H9 (cell line): ENCODE measurements at regions not wholly inside any gene's neighbourhood (a gene's known extent, or its start where the extent isn't known, plus 50 kb on each side); places are given as distances from the start of the nearest gene placed in this dataset.

Experiments
- DNase-seq: peaks from one replicate; pipeline ENCODE4 v3.0.0-alpha.2; 2017
- H2AFZ ChIP-seq: one replicate; pipeline ENCODE4 v1.6.1; 2013; ENCODE audit warnings: mild to moderate bottlenecking, low read length, control low read depth, moderate library complexity
- H2AK5ac ChIP-seq: 2 replicates; pipeline ENCODE4 v1.6.1; 2013; ENCODE audit warnings: low read length, control low read depth, mixed read lengths; ENCODE audit not compliant: insufficient read length
- H2BK120ac ChIP-seq: one replicate; pipeline ENCODE4 v1.6.1; 2013; ENCODE audit warnings: low read depth, mild to moderate bottlenecking, low read length, control low read depth, inconsistent platforms; ENCODE audit not compliant: poor library complexity, severe bottlenecking
- H2BK12ac ChIP-seq: 2 replicates; pipeline ENCODE4 v1.6.1; 2013; ENCODE audit warnings: low read length, control low read depth, mixed read lengths, low read depth; ENCODE audit not compliant: insufficient read length
- H2BK15ac ChIP-seq: 2 replicates; pipeline ENCODE4 v1.6.1; 2013; ENCODE audit warnings: low read depth, low read length, control low read depth
- H2BK20ac ChIP-seq: one replicate; pipeline ENCODE4 v1.6.1; 2013; ENCODE audit warnings: low read depth, mild to moderate bottlenecking, low read length, control low read depth, inconsistent platforms; ENCODE audit not compliant: poor library complexity, severe bottlenecking
- H2BK5ac ChIP-seq: 2 replicates; pipeline ENCODE4 v1.6.1; 2013; ENCODE audit warnings: low read length, control low read depth, mixed read lengths; ENCODE audit not compliant: insufficient read length
- H3K14ac ChIP-seq: 2 replicates; pipeline ENCODE4 v1.6.1; 2013; ENCODE audit warnings: low read length, control low read depth; ENCODE audit not compliant: insufficient read depth
- H3K18ac ChIP-seq: 2 replicates; pipeline ENCODE4 v1.6.1; 2013; ENCODE audit warnings: low read depth, mild to moderate bottlenecking, mixed read lengths, low read length, control low read depth; ENCODE audit not compliant: insufficient read length
- H3K23ac ChIP-seq: 2 replicates; pipeline ENCODE4 v1.6.1; 2013; ENCODE audit warnings: low read length, control low read depth, mixed read lengths, low read depth; ENCODE audit not compliant: insufficient read length
- H3K23me2 ChIP-seq: 2 replicates; pipeline ENCODE4 v1.6.1; 2013; ENCODE audit warnings: low read depth, mild to moderate bottlenecking, mixed read lengths, low read length, control low read depth; ENCODE audit not compliant: insufficient read length, poor library complexity, severe bottlenecking
- H3K27ac ChIP-seq: 2 replicates; pipeline ENCODE4 v1.5.1; 2013; ENCODE audit warnings: low read length, control low read depth, mixed read lengths, low read depth; ENCODE audit not compliant: insufficient read length
- H3K27me3 ChIP-seq: 2 replicates; pipeline ENCODE4 v1.6.1; 2013; ENCODE audit warnings: low read length, control low read depth, inconsistent platforms; ENCODE audit not compliant: insufficient read depth
- H3K4ac ChIP-seq: 2 replicates; pipeline ENCODE4 v1.6.1; 2013; ENCODE audit warnings: low read depth, mild to moderate bottlenecking, control low read depth, inconsistent platforms, low read length, moderate library complexity
- H3K4me1 ChIP-seq: 2 replicates; pipeline ENCODE4 v1.6.1; 2013; ENCODE audit warnings: low read length, control low read depth, inconsistent platforms; ENCODE audit not compliant: insufficient read depth
- H3K4me2 ChIP-seq: 2 replicates; pipeline ENCODE4 v1.6.1; 2013; ENCODE audit warnings: low read length, control low read depth, mixed read lengths; ENCODE audit not compliant: insufficient read length, insufficient read depth
- H3K56ac ChIP-seq: 2 replicates; pipeline ENCODE4 v1.6.1; 2013; ENCODE audit warnings: low read depth, mild to moderate bottlenecking, mixed read lengths, low read length, control low read depth; ENCODE audit not compliant: insufficient read length
- H3K79me1 ChIP-seq: 2 replicates; pipeline ENCODE4 v1.6.1; 2013; ENCODE audit warnings: low read depth, mild to moderate bottlenecking, moderate library complexity, low read length, control low read depth, inconsistent platforms; ENCODE audit not compliant: insufficient read depth, poor library complexity, severe bottlenecking
- H3K79me2 ChIP-seq: 2 replicates; pipeline ENCODE4 v1.6.1; 2013; ENCODE audit warnings: low read length, control low read depth, inconsistent platforms; ENCODE audit not compliant: insufficient read depth
- H3K9ac ChIP-seq: 2 replicates; pipeline ENCODE4 v1.6.1; 2013; ENCODE audit warnings: low read length, control low read depth, mixed read lengths; ENCODE audit not compliant: insufficient read length; ENCODE audit errors: extremely low read depth
- H3K9me3 ChIP-seq: one replicate; pipeline ENCODE4 v1.6.1; 2013; ENCODE audit warnings: low read depth, low read length, inconsistent platforms; ENCODE audit not compliant: control insufficient read depth
- H3T11ph ChIP-seq: one replicate; pipeline ENCODE4 v1.6.1; 2013; ENCODE audit warnings: mild to moderate bottlenecking, low read length, control low read depth, inconsistent platforms
- H4K20me1 ChIP-seq: one replicate; pipeline ENCODE4 v1.6.1; 2013; ENCODE audit not compliant: control insufficient read depth, insufficient read length, insufficient read depth
- H4K5ac ChIP-seq: 2 replicates; pipeline ENCODE4 v1.6.1; 2013; ENCODE audit warnings: low read depth, mild to moderate bottlenecking, mixed read lengths, low read length, control low read depth; ENCODE audit not compliant: insufficient read length
- H4K8ac ChIP-seq: replicated peaks from 2 replicates; pipeline ENCODE4 v1.6.1; 2013; ENCODE audit warnings: low read length, control low read depth, mixed read lengths, low read depth; ENCODE audit not compliant: insufficient read length
- H4K91ac ChIP-seq: 2 replicates; pipeline ENCODE4 v1.6.1; 2013; ENCODE audit warnings: low read depth, mild to moderate bottlenecking, moderate library complexity, mixed read lengths, low read length, control low read depth; ENCODE audit not compliant: insufficient read length
- H3K27ac Mint-ChIP-seq, 3 experiments: 2 replicates in 2 of 3; 3 replicates in 1 of 3; pipeline ENCODE4 v1.8.0; 2020 to 2021; ENCODE audit warnings: mixed read lengths in 3 of 3, mild to moderate bottlenecking in 1 of 3, moderate library complexity in 1 of 3
- H3K27me3 Mint-ChIP-seq: 2 replicates; pipeline ENCODE4 v1.8.0; 2021; ENCODE audit warnings: low read depth, mild to moderate bottlenecking, moderate library complexity, mixed read lengths
- H3K36me3 Mint-ChIP-seq, 3 experiments: 2 replicates in 2 of 3; 3 replicates in 1 of 3; pipeline ENCODE4 v1.8.0; 2020 to 2021; ENCODE audit warnings: low read depth in 3 of 3, mixed read lengths in 3 of 3; ENCODE audit not compliant: insufficient read depth in 1 of 3
- H3K4me1 Mint-ChIP-seq, 2 experiments: 2 replicates each; pipeline ENCODE4 v1.8.0; 2020; ENCODE audit warnings: mixed read lengths in 2 of 2
- H3K4me3 Mint-ChIP-seq, 2 experiments: 2 replicates in 1 of 2; 3 replicates in 1 of 2; pipeline ENCODE4 v1.8.0; 2020 to 2021; ENCODE audit warnings: mild to moderate bottlenecking in 2 of 2, mixed read lengths in 2 of 2, moderate library complexity in 1 of 2
- H3K9me3 Mint-ChIP-seq, 2 experiments: 2 replicates in 1 of 2; 3 replicates in 1 of 2; pipeline ENCODE4 v1.8.0; 2020; ENCODE audit warnings: mild to moderate bottlenecking in 2 of 2, mixed read lengths in 2 of 2, moderate library complexity in 1 of 2
- WGBS: extraction: QIAGEN DNeasy Blood & Tissue Kit; methylation state at CpG from one replicate; pipeline ENCODE4 v1.1.7; 2013; ENCODE audit warnings: missing lambda C conversion rate, low lambda C conversion rate, mixed read lengths; ENCODE audit not compliant: insufficient read length; ENCODE audit errors: extremely low coverage; 5-methylcytosine and 5-hydroxymethylcytosine counted together
- TF ChIP-seq, protein P1 (sequence below): fragments of 200-600 bp; sonication (generic); conservative IDR thresholded peaks from 3 replicates; pipeline ENCODE4 v1.8.0; 2021; ENCODE audit warnings: antibody characterized with exemption, mild to moderate bottlenecking

DNA sequence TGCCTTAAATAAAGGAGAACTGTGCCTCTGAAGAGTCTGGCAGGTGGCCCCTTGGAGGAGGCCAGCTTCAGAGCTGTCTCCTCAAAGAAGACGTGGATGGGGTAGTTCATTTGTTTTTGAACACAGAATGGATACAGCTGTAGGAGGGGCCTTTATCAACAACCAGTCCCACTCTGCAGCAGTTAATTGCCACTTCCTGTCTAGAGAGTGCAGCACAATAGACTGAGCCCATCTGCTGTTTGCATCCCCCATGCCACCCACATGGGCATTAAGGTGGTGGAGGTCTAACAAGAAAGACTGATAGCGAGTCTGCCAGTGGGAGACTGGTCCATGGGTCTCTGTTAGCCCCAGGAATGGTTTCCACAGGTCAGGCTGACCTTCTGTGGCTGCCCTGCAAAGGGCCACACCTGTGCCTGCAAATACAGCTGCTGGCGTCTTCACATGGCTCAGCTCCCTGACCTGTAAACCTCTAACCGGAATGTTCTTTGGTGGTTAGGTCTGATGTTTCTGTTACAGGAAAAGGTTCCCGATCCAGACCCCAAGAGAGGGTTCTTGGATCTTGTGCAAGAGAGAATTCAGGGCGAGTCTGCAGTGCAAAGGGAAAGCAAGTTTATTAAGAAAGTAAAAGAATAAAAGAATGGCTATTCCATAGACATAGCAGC lies 153.3 kb upstream of the ITGA6 start:
- H3T11ph ChIP-seq: no peak overlapping the region
- no peaks in the 10 kb centered on the region for H3K79me2 ChIP-seq
- H2AFZ ChIP-seq: no peak overlapping the region
- H3K27me3 ChIP-seq: no peaks in the 10 kb centered on the region
- H3K14ac ChIP-seq: no peak overlapping the region
- no peak overlapping the region for H2BK5ac ChIP-seq
- H2BK20ac ChIP-seq: no peak overlapping the region
- H2BK15ac ChIP-seq: no peak overlapping the region
- no peak overlapping the region for H2AK5ac ChIP-seq
- no peak overlapping the region for H4K91ac ChIP-seq
- H3K18ac ChIP-seq: no peak overlapping the region
- peaks cover 7% of the 10 kb centered on the region; the same call in 1 of the 2 replicates for H3K27me3 Mint-ChIP-seq
- H4K5ac ChIP-seq: no peak overlapping the region
- peak overlapping the region in 1 of 3 experiments; percentile 81; a peak in 1 of 7 replicates for H3K27ac Mint-ChIP-seq
- no peak overlapping the region for H3K56ac ChIP-seq
- H3K23me2 ChIP-seq: no peaks in the 10 kb centered on the region
- no peak overlapping the region for H2BK12ac ChIP-seq
- H3K4me3 Mint-ChIP-seq: no peak overlapping the region
- H3K4ac ChIP-seq: no peak overlapping the region
- no peak overlapping the region for H4K8ac ChIP-seq
- no peak overlapping the region for H3K4me2 ChIP-seq
- no CpG with 5 or more reads among the region's 6 CpGs for whole genome bisulfite sequencing
- H3K4me1 ChIP-seq: peaks cover 7% of the 10 kb centered on the region; the same call in 1 of the 2 replicates
- H4K20me1 ChIP-seq: no peaks in the 10 kb centered on the region
- peaks cover 7 to 21% (median 12%) of the 10 kb centered on the region in 3 experiments for H3K36me3 Mint-ChIP-seq
- TF ChIP-seq, protein P1, sequence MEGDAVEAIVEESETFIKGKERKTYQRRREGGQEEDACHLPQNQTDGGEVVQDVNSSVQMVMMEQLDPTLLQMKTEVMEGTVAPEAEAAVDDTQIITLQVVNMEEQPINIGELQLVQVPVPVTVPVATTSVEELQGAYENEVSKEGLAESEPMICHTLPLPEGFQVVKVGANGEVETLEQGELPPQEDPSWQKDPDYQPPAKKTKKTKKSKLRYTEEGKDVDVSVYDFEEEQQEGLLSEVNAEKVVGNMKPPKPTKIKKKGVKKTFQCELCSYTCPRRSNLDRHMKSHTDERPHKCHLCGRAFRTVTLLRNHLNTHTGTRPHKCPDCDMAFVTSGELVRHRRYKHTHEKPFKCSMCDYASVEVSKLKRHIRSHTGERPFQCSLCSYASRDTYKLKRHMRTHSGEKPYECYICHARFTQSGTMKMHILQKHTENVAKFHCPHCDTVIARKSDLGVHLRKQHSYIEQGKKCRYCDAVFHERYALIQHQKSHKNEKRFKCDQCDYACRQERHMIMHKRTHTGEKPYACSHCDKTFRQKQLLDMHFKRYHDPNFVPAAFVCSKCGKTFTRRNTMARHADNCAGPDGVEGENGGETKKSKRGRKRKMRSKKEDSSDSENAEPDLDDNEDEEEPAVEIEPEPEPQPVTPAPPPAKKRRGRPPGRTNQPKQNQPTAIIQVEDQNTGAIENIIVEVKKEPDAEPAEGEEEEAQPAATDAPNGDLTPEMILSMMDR: no peak
- H3K4me1 Mint-ChIP-seq: peaks cover 31 to 46% of the 10 kb centered on the region in 2 experiments
- H3K9me3 ChIP-seq: no peaks in the 10 kb centered on the region
- H3K27ac ChIP-seq: no peak overlapping the region
- no peaks in the 10 kb centered on the region for H3K79me1 ChIP-seq
- H3K23ac ChIP-seq: no peak overlapping the region
- peaks cover 16 to 24% of the 10 kb centered on the region in 2 experiments for H3K9me3 Mint-ChIP-seq
- H2BK120ac ChIP-seq: no peak overlapping the region
- no peak overlapping the region for H3K9ac ChIP-seq
- no peak for DNase-seq
